ENCODE measurements at regions not wholly inside any gene's neighbourhood (a gene's known extent, or its start where the extent isn't known, plus 50 kb on each side); places are given as distances from the start of the nearest gene placed in this dataset.
"Not testable (repeated sequence)": the region's sequence is repeated elsewhere in the genome, so short reads cannot be mapped to it uniquely, and the experiment has no call there.

DNA sequence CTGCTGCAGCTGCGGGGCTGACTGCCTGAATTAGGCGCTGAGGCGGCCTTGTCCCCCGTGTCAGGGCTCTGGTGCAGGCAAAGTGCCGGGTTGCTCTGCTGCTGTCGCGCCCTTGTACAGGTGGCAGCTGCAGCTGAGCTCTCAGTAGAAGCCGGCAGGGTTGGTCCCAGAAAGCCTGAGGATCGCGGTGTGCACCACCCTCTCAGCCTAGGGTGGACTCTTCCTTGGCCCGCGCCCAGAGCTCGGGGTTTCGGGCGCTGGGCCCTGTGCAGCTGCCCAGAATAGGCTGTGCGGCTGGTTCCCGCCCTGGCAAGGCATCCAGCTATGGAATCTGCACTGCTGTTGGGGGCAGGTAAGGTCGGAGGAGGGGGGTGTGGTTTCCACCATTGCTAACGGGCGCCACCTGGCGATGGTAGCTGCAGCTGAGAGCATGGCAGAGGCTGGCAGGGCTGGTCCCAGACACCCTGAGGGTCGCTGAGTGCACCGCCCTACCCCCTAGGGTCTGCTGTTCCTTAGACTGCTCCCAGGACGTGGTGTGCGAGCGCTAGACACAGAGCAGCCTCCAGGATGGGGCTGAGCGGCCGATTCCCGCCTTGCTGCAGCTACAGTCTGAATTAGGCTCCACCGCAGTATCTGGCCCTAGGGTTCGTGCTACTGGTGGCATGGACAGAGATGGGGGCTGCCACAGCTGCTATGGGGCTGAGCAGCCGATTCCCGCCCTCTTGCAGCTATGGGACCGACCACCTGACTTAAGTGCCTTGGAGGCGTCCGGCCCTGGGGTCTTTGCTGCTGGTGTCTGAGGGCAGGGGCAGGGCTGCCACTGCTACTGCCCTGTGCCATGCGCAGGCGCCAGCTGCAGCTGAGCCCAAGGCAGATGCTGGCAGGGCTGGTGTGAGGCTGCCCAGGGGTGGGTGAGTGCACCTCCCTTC is 145.0 kb downstream of the CCDC74A start:
- TF ChIP-seq, protein P1, sequence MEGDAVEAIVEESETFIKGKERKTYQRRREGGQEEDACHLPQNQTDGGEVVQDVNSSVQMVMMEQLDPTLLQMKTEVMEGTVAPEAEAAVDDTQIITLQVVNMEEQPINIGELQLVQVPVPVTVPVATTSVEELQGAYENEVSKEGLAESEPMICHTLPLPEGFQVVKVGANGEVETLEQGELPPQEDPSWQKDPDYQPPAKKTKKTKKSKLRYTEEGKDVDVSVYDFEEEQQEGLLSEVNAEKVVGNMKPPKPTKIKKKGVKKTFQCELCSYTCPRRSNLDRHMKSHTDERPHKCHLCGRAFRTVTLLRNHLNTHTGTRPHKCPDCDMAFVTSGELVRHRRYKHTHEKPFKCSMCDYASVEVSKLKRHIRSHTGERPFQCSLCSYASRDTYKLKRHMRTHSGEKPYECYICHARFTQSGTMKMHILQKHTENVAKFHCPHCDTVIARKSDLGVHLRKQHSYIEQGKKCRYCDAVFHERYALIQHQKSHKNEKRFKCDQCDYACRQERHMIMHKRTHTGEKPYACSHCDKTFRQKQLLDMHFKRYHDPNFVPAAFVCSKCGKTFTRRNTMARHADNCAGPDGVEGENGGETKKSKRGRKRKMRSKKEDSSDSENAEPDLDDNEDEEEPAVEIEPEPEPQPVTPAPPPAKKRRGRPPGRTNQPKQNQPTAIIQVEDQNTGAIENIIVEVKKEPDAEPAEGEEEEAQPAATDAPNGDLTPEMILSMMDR (IDR thresholded peaks at IDR 0.05), result peak; percentile 61
- H3K27ac ChIP-seq, H3K27me3 ChIP-seq, H3K36me3 ChIP-seq, H3K4me1 ChIP-seq, H3K9me3 ChIP-seq: not testable (repeated sequence)
- DNase-seq, result peak; percentile 80
- H3K9ac ChIP-seq (ENCODE audit: low read depth in 2 of 2, low read length in 2 of 2), result peak overlapping the region in 1 of 2 donors; percentile 12
- peak overlapping the region; percentile 26 for H3K4me3 ChIP-seq
- intact Hi-C loops (cut with DNase I), result loop anchor here (5.0 to 10.0 kb wide), 3 partner anchors 130 to 258 kb away; partner anchors contain the start of gene MZT2A

DNA sequence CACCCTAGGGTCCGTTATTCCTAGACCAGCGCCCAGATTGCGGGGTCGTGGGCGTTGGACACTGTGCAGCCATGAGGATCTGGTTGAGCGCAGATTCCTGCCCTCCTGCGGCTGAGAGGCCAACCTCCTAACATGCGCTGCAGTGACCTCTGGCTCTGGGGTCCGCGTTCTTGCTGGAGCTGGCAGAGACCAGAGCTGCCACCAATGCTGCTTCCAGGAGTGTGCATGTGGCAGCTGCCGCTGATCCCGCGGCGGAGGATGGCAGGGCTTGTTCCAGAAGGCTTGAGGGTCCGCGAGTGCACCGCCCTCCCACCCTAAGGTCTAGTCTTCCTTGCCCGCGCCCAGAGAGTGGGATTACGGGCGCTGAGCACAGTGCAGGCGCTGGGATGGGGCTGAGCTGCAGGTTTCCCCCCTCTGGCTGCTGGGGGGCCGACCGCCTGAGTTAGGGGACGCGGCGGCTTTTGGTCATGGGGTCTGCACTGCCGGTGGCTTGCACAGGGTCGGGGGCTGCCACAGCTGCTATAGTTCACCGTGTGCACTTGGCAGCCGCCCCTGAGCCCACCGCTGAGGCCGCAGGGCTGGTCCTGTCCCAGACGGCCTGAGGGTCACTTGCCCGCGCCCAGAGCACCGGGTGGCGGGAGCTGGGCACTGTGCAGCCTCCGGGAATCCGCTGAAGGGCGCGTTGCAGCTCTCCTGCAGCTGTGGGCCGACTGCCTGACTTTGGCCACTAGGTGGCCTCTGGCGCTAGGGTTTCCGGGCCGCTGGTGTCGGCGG is 145.9 kb downstream of the CCDC74A start:
- intact Hi-C loops (cut with DNase I), result loop anchor here (5.0 to 10.0 kb wide), 3 partner anchors 129 to 259 kb away; partner anchors contain the start of gene MZT2A
- Histone ChIP-seq H3K27me3 (no peaks in the 10 kb centered on the region), H3K27ac (no peak overlapping the region), H3K4me3 (peak overlapping the region; percentile 26), H3K36me3 (no peaks in the 10 kb centered on the region), H3K4me1 (peaks cover 10% of the 10 kb centered on the region), H3K9ac (ENCODE audit: low read depth in 2 of 2, low read length in 2 of 2) (no peak overlapping the region), H3K9me3 (no peaks in the 10 kb centered on the region)
- TF ChIP-seq, protein P1 (IDR thresholded peaks at IDR 0.05), result peak; percentile 84
- peak; percentile 87 for DNase-seq

DNA sequence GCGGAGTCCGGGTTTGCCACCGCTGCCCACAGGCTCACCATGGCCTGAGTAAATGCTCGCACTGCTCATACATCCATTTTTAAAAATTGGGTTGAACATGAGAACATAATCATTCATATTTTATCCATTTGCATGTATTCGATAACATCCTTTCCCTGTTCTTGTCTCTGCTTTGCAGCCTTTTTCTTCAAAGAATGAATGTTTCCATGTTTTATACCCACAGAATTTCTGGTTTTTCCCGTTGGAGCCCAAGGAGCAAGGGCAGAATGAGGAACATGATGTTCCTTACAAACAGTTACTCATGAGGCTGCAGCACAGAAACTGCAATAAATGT is 146.5 kb downstream of the CCDC74A start:
- H3K27ac ChIP-seq, result no peak overlapping the region
- TF ChIP-seq, protein P1 (IDR thresholded peaks at IDR 0.05), result peak; percentile 1
- DNase-seq, result no peak
- no peaks in the 10 kb centered on the region for H3K36me3 ChIP-seq
- intact Hi-C loops (cut with DNase I), result loop anchor here (5.0 to 10.0 kb wide), 3 partner anchors 128 to 259 kb away; partner anchors contain the start of gene MZT2A
- peaks cover 10% of the 10 kb centered on the region for H3K4me1 ChIP-seq
- no peak overlapping the region for H3K9ac ChIP-seq (ENCODE audit: low read depth in 2 of 2, low read length in 2 of 2)
- no peak overlapping the region for H3K4me3 ChIP-seq
- H3K9me3 ChIP-seq, result no peaks in the 10 kb centered on the region
- H3K27me3 ChIP-seq, result no peaks in the 10 kb centered on the region

DNA sequence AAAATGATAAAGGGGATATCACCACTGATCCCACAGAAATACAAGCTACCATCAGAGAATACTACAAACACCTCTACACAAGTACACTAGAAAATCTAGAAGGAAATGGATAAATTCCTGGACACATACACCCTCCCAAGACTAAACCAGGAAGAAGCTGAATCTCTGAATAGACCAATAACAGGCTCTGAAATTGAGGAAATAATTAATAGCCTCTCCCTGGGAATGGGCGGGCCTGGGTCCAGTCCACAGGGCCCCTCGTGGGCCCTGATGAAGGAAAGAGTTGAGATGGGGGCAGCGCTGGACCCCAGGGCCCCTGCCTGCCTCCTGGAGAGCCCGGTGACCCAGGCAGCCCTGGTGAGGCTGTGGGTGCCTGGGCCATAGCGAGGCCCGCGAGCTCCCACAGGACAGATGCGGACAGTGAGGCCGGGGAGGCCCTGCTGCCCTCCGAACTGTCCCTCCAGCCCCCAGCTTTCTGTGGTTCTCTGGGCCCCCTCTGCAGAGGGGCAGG is 154.0 kb downstream of the CCDC74A start:
- H3K4me1 ChIP-seq; H3K36me3 ChIP-seq; H3K9me3 ChIP-seq; DNase-seq; H3K27me3 ChIP-seq; intact Hi-C loops (cut with DNase I): not testable (repeated sequence)
- Histone ChIP-seq H3K4me3 (peak overlapping the region; percentile 63), H3K9ac (ENCODE audit: low read depth in 2 of 2, low read length in 2 of 2) (peak overlapping the region; percentile 71 to 79), H3K27ac (peak overlapping the region; percentile 73)

DNA sequence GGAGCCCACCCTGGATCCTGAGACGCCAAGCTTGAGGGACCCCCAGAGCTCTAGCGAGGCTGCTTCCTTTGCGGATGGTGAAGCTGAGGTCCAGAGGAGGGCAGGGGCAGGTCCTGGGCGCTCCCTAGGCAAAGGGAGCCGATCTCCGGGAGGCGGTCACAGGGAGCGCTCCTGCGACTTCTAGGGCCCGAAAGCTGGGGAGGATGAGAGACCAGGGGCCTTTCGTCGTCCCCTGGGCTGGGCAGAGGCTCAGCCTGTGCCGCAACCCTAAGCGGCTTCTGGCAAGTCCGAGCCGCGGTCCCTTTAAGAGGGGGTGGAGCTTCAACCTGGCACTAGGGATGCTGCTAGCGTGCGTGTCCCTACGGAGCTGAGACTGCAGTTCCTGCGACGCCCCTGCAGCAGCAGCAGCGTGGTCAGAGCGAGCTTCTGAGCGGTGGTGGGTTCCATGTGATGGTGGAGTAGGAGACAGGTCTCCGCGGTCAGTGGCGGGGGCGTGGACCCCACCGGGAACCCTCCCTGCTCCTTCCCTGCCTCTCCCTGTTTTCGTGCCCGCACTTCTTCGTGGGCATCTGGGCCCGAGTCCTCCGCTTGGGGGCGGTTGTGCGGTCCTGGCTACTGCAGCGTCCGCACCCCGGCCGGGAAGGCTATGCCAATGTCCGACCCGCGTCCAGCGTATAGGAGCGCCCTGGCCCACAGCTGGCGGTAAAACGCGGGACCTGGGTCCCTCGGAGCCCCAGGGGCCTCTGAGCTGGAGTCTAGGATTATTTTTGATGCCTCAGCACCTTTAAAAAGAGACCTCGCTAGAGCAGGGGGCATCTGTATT is 154.6 kb downstream of the CCDC74A start:
- TF ChIP-seq, protein P1 (IDR thresholded peaks at IDR 0.05), result no peak
- Histone ChIP-seq H3K4me3 (peak overlapping the region; percentile 63), H3K4me1 (no peaks in the 10 kb centered on the region), H3K36me3 (no peaks in the 10 kb centered on the region), H3K9ac (ENCODE audit: low read depth in 2 of 2, low read length in 2 of 2) (peak overlapping the region; percentile 71 to 79), H3K27ac (peak overlapping the region; percentile 73), H3K9me3 (no peaks in the 10 kb centered on the region), H3K27me3 (no peaks in the 10 kb centered on the region)
- intact Hi-C loops (cut with DNase I), result no loop called here
- DNase-seq, result peak; percentile 93

DNA sequence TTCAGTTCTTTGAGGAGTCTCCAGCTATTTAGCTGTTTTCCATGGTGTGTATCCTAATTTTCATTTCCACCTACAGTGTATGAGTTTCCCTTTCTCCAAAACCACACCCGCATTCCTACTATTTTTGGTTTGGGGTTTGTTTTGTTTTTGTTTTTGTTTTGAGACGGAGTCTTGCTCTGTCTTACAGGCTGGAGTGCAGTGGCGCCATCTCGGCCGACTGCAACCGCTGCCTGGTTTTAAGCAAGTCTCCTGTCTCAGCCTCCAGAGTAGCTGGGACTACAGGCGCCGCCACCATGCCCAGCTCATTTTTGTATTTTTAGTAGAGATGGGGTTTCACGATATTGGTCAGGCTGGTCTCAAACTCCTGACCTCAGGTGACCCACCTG is 155.2 kb downstream of the CCDC74A start:
- intact Hi-C loops (cut with DNase I); H3K4me1 ChIP-seq; H3K27me3 ChIP-seq; H3K36me3 ChIP-seq; H3K9me3 ChIP-seq: not testable (repeated sequence)
- peak; percentile 43 for DNase-seq
- Histone ChIP-seq H3K27ac (peak overlapping the region; percentile 73), H3K9ac (ENCODE audit: low read depth in 2 of 2, low read length in 2 of 2) (peak overlapping the region in 1 of 2 donors; percentile 71), H3K4me3 (peak overlapping the region; percentile 63)

DNA sequence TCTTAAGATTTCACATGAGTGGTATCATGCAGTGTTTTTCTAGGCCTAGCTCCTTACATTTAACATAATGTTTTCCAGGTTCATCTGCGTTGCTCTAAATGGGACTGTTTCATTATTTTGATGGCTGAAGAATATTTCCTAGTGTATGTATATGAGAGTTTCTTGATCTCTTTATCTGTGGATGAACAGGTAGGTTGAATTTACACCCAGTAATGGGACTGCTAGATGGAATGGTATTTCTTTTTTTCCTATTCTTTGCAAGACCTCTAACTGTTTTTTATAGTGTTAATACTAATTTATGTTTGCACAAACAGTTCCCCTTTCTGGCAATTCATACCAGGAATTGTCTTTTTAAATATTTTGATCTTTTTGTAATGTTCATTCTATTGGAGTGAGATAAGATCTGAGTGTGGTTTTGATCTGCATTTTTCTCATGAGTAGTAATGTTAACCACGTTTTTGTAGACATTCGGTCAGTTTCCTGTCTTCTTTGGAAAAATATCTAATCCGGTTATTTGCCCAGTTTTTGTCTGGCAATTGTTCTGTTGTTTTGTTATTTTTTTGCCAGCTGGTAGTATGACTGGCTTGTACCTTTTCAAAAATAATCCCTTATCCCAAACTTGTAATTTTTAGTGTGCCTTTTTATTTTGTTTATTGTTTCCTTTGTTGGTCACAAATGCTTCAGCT is 157.1 kb downstream of the CCDC74A start:
- DNase-seq; H3K27me3 ChIP-seq; H3K9me3 ChIP-seq; H3K9ac ChIP-seq (ENCODE audit: low read depth in 2 of 2, low read length in 2 of 2); H3K36me3 ChIP-seq; intact Hi-C loops (cut with DNase I); H3K4me1 ChIP-seq; H3K4me3 ChIP-seq; H3K27ac ChIP-seq: not testable (repeated sequence)
